HG02970 (cell line): ENCODE measurements at regions not wholly inside any gene's neighbourhood (a gene's known extent, or its start where the extent isn't known, plus 50 kb on each side); places are given as distances from the start of the nearest gene placed in this dataset.
"Not testable (repeated sequence)": the region's sequence is repeated elsewhere in the genome, so short reads cannot be mapped to it uniquely, and the experiment has no call there.

Source experiments
- ATAC-seq: cut with Tn5 transposase; IDR thresholded peaks from one replicate; pipeline ENCODE4 v1.9.1; 2021; ENCODE audit warnings: mild to moderate bottlenecking, moderate library complexity, moderate number of reproducible peaks; ENCODE audit not compliant: unreplicated experiment, low FRiP score

DNA sequence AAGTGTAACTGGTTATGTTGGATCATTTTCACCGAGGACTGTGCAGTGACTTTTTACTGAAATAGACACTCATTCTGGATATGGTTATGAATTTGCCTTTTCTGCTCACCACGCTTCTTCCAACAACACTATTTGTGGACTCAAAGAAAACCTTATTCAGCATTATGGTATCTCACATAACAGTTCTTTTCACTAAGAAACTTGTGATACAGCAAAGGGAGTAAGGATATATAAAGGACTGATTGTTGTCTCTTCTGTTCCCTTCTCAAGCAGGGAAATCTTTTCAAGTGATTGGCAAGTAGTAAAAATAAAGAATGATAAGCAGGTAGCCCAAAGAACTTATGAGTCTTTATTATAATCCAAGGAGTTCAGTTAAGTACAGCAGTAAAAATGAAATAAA lies 131.5 kb upstream of the SV2C start:
- no peak for ATAC-seq

DNA sequence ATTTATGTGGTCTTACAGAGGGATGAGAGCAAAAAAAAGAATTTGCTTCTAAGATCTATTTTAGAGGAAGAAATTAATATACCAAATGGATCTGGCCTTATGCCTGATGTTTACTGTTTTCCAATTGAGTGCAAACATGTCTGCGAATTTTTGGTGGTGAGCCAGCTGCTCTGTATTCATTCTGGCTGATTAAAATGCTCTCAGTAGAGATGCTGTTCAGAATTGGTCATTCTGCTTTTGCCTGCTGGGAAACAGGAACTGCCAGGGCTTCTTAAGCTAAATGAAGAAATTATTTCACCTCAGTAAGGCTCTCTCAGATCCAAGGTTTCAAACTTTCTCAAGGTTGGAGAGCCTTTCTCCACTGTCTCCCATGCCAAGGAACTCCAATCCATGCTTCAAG lies 132.0 kb upstream of the SV2C start:
- no peak for ATAC-seq

DNA sequence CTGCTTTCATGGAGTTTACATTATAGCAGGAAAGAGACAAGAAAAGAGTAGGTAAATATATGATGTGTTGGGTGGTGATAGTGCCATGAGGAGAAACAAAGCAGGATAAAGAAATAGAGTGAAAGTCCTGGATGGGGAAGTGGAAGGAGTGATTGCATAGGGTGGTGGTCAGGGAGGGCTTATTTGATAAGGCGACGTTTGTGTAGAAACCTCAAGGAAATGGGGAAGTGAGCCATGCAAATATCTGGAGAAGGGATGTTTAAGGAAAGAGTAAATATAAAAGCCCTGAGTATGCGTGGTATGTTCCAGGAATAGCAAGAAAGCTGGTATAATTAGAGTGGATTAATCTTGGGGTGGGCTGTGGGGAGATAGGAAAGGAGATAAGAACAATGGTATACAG lies 134.7 kb upstream of the SV2C start:
- no peak for ATAC-seq

DNA sequence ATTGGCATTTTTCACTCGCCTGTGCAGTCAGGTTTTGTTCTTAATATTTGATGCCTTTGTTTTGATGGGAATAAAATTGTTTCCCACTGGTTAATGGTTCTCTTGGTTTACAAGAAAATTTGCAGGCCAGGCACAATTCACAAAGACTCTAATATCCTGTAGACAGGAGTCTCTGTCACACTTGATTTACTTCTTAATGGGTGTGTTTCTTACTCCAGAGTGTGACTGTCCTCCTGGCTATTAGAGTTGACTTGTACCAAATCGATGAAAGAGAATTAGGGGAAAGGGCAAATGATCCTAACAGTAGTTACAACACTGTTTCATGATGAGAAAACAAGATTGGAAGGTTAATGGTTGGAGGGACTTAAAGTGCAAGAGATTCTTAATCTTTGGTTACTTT lies 142.8 kb upstream of the SV2C start:
- ATAC-seq: no peak

DNA sequence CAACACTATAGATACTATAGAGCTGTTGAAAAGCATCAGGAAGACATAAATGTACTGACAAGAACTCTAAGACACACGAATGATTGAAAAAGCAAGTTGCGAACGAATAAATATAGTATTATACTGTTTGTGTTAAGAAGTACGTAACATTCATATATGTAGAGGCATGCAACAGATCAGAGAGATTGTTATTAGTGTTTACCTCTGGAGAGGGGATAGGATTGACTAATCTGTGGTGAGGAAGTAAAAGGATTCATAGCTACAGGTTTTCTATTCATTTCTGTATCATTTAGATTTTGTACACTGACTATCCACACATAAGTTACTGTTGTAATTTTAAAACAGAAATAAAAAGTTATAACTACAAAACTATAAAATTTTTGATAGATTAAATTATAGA lies 147.6 kb upstream of the SV2C start:
- no peak for ATAC-seq

DNA sequence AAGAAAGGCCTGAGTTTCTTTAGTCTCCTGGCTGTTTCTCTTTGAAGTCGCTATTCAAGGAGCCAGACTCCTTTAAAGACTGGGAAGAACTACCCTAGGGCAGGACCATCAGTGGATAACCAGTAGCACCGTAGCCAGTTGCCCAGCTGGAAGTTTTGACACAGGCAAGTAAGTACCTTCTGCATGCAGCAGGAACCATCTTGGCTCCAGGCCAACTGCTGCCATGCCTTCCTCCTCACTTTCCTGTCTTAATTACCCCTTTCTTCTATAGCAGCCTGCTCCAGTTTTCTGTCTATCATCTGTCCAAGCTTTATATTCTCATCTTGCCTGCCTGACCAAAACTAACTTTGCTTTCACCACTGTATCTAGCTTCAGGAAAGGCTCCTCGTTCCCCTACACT lies 149.7 kb upstream of the SV2C start:
- no peak for ATAC-seq

DNA sequence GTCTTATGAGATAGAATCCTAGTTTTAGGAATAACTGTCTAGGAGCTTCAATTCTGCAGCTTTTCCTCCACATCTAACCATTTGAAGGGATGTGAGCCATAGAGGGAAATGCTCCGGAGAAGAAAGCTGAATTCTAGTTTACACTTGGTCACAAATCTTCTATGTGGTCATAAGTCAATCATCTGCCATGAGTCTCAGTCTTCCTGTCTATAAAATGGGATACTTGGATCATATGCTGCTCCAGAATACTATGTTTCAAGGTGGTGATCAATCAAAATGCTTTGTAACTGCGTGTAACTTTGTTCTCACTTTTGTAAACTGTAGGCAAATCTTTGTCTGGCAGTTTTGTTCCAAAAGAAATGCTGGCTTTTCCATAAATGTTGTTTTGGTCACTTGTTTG lies 152.0 kb upstream of the SV2C start:
- ATAC-seq: no peak

DNA sequence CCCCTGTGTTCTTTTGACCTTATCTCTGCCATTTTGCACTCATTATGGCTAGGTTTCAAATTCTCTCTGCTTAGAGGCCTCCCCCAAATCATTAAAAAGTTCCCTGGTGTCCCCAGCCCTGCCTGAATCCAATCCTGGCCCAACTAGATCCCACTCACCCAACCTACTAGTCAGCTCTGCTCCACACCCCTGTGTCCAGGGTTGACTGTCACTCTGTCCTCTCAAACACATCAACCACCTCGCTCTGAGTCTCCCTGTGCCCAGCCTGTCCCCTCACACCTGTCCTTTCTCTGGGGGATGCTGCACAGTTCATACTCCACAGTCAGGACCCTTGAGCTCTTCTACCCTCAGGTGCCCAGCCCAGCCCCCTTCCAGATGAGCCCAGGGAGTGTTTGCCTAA lies 154.2 kb upstream of the SV2C start:
- ATAC-seq: no peak

DNA sequence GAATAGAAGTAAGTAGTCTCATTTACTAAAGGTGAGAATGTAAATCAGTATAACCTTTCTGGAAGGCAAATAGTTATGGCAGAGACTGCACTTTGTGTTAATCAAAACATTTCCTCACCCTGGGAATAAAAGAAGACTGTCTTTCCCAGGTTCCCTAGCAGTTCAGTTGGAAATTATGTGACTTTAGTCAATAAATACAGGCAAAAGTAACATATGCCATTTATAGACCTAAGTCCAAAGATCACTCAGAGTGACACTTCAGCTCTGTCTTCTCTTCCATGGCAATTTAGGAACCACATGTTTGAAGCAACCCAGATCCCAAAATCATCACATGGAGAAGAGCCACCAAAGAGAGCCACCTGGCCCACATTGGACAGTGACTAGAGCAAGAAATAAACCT lies 160.7 kb upstream of the SV2C start:
- ATAC-seq: no peak

DNA sequence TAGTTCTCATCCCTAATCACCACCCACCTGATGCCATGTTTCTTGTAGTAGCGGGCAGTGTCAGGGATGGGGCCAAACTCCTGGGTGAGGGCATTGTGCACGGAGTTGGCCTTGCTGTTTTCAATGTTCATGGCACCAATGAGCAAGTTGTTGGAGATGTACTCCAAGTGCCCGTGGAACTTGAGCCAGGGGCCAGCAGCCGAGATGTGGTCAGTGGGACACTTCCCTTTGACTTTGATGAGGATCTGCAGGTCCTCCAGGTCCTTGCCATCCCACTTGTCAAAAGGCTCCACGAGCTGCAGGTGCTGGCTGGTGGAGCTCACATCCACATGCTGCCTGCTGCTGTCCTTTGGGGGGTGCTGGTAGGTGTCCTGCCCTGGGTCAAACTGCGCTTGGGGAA lies 162.2 kb upstream of the SV2C start:
- ATAC-seq: no peak

DNA sequence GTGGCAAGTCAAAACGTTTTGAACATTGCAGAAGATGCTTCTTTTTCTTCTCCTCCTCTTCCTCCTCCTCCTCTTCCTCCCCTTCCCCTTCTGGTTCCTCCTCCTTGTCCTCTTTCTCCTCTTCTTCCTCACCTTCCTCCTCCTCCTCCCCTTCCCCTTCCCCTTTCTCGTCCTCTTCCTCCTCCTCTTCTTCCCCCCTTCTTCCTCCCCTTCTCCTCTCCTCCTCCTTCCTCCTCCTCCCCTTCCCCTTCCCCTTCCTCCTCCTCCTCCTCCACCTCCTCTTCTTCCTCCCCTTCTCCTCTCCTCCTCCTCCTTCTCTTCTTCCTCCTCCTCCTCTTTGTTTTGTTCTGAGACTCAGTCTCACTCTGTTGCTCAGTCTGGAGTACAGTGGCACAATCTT lies 167.0 kb upstream of the SV2C start:
- ATAC-seq: no peak

DNA sequence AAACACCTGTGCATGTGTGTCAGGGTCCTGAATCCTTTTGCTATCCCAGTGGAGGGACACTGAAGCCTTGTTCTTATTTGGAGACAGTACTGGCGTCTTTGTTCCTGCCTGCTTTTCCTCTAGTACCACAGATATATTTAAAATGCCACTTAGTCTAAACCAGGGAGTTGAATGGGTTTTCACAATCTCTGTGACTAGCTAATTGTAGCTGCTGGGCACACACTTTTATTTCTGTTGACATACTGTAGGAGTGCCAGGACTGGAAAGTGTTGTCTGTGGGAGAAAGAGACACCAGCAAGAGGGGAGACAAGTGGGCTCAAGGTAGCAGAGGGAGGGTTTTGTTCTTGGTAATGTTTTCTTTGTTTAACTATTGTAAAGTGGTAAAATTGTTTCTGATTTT lies 174.0 kb upstream of the SV2C start:
- ATAC-seq: no peak

DNA sequence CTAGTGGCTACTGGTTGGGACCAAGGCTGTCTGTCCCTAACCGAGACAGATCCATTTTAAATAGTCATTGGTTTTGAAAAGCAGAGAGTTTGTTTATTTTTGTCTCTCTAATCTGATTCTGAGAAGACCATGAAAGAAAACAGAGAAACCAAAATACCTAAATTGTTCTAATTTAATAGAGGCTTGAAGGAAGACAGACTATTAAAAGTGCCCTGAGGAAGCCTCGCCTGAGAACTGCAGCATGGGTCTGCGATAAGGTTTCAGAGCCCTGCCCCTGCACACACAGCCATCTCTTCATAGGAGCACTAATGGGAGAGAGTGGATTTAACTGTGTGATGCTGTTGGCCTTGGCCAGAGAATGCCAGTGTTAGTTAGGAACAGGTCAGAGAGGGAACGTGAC lies 175.5 kb upstream of the SV2C start:
- ATAC-seq: no peak

DNA sequence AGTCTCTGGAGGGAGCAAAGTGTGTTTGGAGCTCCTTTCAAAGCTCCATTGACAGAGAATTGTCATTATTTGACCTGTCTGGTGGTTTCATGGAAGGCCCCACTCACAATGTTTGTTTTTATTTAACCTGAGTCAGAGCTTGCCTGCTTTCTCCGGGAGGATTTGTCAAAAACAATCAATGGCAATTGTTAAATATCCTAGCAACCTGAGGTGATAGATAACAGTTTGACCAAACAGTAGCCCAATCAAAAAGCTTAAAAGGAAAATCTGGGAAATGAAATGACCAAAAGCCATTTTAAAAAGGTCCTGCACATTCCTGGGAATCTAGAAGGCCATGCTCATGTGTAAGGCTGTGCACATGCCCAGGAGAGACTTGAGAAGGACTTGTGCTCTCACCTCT lies 177.2 kb upstream of the POC5 start:
- ATAC-seq: no peak

DNA sequence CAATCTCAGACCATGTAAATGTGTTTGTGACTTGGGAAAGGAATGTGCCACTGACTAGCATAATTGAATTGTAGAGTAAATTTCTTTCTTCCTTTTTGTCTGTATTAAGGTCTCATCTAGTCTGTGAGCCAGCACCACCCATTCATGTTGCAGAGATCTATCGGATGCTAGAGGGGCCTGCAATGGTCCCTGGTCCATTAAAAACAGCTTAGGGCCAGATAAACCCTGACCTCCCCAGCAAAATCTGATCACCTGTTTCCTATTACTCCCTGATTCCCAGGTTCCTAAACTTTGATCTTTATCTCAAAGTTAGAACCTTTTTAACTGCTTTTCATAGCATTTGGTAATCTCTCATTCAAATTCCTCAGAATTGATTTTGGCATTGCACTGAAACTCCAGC lies 174.5 kb upstream of the POC5 start:
- no peak for ATAC-seq

DNA sequence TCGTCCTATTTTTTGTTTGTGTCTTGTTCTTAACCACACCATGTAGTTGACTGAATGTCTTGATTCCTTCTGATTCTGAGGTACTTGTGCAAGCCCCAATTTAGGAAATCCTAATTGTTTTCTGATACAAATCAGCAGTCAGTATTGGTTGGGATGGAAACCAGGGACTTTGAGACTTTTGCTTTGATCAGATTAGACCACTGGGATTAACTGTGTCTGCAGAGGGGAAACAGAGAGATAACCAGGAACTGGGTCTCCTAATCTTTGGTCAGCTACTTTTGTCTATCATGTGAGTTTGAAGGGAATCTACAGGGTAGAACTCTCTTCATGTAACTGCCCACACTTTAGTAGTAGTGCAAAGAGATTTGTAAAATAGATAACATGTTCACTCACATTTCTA lies 173.8 kb upstream of the POC5 start:
- ATAC-seq: no peak

DNA sequence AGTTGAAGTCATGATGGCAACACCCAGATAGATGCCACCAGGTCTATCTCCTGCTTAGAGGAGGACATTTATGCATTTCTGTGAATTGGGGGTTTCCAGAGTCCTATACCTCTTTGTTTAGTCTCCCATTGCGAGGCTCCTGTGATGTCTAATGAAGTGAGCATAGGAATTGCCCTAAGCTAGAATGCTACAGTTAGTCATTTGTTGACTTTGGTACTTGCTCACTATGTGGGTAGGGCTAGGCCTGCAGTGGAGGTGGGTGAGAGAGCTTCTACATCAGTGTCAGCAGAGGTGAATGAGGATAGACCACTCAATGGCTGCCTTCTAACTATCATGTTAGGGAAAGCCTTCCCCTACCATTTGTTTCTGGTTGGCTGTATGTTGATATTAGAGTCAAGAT lies 173.3 kb upstream of the POC5 start:
- ATAC-seq: no peak

DNA sequence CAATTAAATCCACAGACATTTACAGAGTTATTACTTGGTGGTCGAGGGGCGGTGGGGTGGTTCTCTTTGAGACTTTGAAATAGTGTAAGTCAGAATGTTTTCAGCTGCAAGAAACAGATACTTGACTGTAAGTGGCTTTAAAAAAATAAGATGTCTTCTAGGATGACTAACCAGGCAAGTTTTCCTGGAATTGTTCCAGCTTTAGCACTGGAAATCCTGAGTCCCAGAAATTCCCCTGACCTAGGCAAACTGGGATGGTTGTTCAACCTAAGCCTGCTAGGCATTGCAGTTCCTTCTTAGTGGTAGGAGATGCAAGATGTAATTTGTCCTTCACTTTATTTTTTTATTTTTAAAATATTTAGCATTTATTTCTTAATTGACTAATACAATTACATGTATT lies 169.5 kb upstream of the POC5 start:
- ATAC-seq: no peak

DNA sequence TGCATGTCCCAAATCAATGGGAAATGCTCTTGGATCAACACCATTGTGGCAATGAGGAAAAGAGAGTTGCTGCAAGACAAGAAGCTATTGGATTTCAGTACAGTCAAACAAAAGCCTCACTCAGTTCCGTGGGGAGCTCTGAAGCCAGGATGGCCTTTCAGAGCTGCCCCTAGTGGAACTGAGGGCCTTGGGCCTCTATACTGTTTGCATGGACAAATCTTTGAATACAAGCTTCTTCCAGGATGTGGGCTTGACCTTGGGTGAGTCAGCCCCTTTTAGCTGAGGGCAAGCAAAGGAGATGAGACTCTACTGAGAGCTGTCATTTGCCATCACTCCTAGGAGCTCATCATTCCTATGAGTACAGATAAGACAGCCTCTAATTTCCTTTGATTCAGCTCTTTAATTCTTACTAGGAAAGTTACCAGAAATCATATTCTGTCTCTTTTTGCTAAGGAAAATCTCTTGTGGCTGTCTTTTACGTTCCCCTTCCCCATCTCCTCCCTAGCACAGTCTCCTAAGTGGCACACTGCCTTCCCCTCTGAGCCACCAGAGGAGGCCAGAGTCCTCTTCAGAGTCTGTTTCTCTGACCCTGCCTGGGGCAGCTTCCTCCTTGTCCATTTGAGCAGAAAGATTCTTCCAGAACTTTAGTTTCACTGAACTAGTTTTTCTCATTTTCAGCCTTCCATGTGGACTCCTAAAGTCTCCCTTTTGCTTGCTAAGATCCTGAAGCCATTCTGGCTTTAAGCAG lies 168.8 kb upstream of the POC5 start:
- no peak for ATAC-seq

DNA sequence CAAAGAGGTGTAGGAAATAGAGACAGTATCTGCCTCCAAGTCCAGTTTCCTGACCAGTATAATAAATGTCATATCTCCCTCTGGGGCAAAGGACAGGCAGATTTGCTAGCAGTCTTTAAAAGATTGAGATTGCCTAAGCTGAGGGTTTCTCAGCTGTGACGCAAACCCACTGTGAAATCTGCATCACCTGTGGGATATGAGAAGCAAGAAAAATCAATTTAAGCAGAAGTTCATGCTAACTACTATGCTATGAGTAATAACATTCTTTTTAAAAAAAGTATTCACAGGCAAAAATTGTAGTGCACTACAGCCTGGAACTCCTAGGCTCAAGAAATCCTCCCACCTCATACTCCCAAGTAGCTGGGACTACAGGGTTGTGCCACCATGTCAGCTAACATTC lies 168.1 kb upstream of the POC5 start:
- ATAC-seq: no peak

DNA sequence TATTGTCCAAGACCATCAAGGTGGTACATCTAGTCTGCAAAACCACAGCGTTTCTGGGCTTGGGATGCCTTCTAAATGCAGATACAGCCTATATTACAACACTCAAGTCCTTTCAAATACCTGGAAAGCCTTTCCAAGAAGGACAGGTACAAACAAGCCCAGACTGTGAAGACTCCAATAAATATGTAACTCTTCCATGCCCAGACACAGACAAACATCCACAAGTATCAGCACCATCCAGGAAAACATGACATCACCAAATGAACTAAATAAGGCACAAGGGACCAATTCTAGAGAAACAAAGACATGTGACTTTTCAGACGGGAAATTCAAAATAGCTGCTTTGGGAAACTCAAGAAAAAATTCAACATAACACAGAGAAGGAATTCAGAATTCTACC lies 152.7 kb upstream of the POC5 start:
- ATAC-seq: no peak

DNA sequence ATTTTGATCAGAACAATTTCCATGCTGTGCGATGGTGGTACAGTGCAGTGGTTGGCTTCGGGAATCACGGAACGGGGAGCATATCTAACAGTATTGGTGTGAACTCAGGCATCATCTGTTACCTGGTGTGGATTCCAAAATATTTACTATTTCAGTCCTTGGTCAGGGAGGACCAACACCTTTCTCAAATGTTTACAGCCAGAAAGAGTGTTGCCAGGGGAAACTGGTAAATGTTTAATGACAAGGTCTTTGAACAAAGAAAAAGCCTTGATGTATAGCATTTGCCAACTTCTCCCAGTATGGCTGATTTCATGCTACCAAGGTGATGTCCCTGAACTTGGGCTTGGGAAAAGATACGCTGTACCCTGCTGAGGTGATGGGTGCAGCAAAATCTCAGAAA lies 145.6 kb upstream of the POC5 start:
- no peak for ATAC-seq

DNA sequence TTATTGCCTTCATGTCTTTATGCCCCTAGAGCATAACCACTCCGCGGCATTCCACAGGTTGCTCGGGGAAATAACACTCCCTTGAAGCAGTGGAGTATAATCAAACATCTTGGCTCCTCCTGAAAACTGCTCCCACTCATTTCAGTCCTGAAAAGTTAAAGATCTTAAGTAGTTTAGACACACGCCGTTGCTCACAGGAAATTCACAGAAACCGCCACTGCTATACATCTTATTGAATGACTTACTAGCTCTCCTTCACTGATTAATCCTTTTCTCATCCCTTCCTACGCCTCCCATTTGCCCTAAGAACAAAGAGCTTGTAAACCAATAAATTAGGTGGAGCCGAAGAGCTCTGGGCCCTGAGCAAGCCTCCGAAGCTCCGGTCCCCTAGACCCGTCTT lies 142.4 kb upstream of the POC5 start:
- ATAC-seq: not testable (repeated sequence)
